ENCODE measurements at regions not wholly inside any gene's neighbourhood (a gene's known extent, or its start where the extent isn't known, plus 50 kb on each side); places are given as distances from the start of the nearest gene placed in this dataset.

GRCh38 chr15:93645594-93645993, 556.6 kb upstream of the RGMA start:
- no CpG with 5 or more reads among the region's 6 CpGs for WGBS (ENCODE audit: extremely low coverage, insufficient coverage, insufficient read length)
- Histone ChIP-seq H3K18ac (ENCODE audit: low read length) (no peak overlapping the region), H3K23ac (ENCODE audit: low read length) (no peak overlapping the region), H3K4me2 (ENCODE audit: low read length) (no peak overlapping the region), H3K27ac (ENCODE audit: low read depth, low read length) (no peak overlapping the region), H3K79me2 (ENCODE audit: control insufficient read depth, insufficient read depth, low read length, poor library complexity) (no peaks in the 10 kb centered on the region), H4K8ac (ENCODE audit: low read depth, low read length) (no peak overlapping the region), H4K12ac (ENCODE audit: low read depth, low read length) (no peak overlapping the region), H2BK120ac (ENCODE audit: insufficient read depth, low read length, poor library complexity) (no peak overlapping the region), H2BK12ac (ENCODE audit: low read length) (no peak overlapping the region), H2BK5ac (ENCODE audit: low read depth, low read length, poor library complexity) (no peak overlapping the region), H3K9ac (ENCODE audit: low read length) (no peak overlapping the region), H4K91ac (ENCODE audit: low read depth, low read length) (no peak overlapping the region), H3K4ac (ENCODE audit: low read depth, low read length) (no peak overlapping the region), H3K79me1 (ENCODE audit: low read length) (no peaks in the 10 kb centered on the region), H3K9me3 (ENCODE audit: insufficient read depth, low read depth, low read length) (no peaks in the 10 kb centered on the region), H2AK5ac (ENCODE audit: low read length) (no peak overlapping the region), H3K36me3 (ENCODE audit: control insufficient read depth in 1 of 2, insufficient read depth in 2 of 2, low read length in 2 of 2) (no peaks in the 10 kb centered on the region), H3K14ac (ENCODE audit: low read length) (no peak overlapping the region), H3K27me3 (ENCODE audit: insufficient read depth, low read length) (no peaks in the 10 kb centered on the region), H3K4me3 (ENCODE audit: low read depth, low read length) (no peak overlapping the region), H3K4me1 (ENCODE audit: control insufficient read depth in 1 of 2, insufficient read depth in 2 of 2, low read length in 2 of 2) (no peaks in the 10 kb centered on the region), H2AFZ (ENCODE audit: insufficient read depth, low read length, poor library complexity) (no peak overlapping the region)
- no peak for DNase-seq

GRCh38 chr15:93644595-93644994, 555.6 kb upstream of the RGMA start:
- Histone ChIP-seq H4K91ac (ENCODE audit: low read depth, low read length) (no peak overlapping the region), H3K23ac (ENCODE audit: low read length) (no peak overlapping the region), H3K4ac (ENCODE audit: low read depth, low read length) (no peak overlapping the region), H2AK5ac (ENCODE audit: low read length) (no peak overlapping the region), H3K4me3 (ENCODE audit: low read depth, low read length) (no peak overlapping the region), H3K36me3 (ENCODE audit: control insufficient read depth in 1 of 2, insufficient read depth in 2 of 2, low read length in 2 of 2) (no peaks in the 10 kb centered on the region), H3K79me2 (ENCODE audit: control insufficient read depth, insufficient read depth, low read length, poor library complexity) (no peaks in the 10 kb centered on the region), H3K4me1 (ENCODE audit: control insufficient read depth in 1 of 2, insufficient read depth in 2 of 2, low read length in 2 of 2) (no peaks in the 10 kb centered on the region), H3K18ac (ENCODE audit: low read length) (no peak overlapping the region), H2BK5ac (ENCODE audit: low read depth, low read length, poor library complexity) (no peak overlapping the region), H3K27ac (ENCODE audit: low read depth, low read length) (no peak overlapping the region), H3K9ac (ENCODE audit: low read length) (no peak overlapping the region), H4K8ac (ENCODE audit: low read depth, low read length) (no peak overlapping the region), H2BK12ac (ENCODE audit: low read length) (no peak overlapping the region), H4K12ac (ENCODE audit: low read depth, low read length) (no peak overlapping the region), H3K79me1 (ENCODE audit: low read length) (no peaks in the 10 kb centered on the region), H3K4me2 (ENCODE audit: low read length) (no peak overlapping the region), H2AFZ (ENCODE audit: insufficient read depth, low read length, poor library complexity) (no peak overlapping the region), H3K27me3 (ENCODE audit: insufficient read depth, low read length) (no peaks in the 10 kb centered on the region), H3K14ac (ENCODE audit: low read length) (no peak overlapping the region), H2BK120ac (ENCODE audit: insufficient read depth, low read length, poor library complexity) (no peak overlapping the region), H3K9me3 (ENCODE audit: insufficient read depth, low read depth, low read length) (no peaks in the 10 kb centered on the region)
- DNase-seq, result no peak

GRCh38 chr15:93640411-93640962, 551.5 kb upstream of the RGMA start:
- H4K91ac ChIP-seq (ENCODE audit: low read depth, low read length), result no peak overlapping the region
- no peaks in the 10 kb centered on the region for H3K27me3 ChIP-seq (ENCODE audit: insufficient read depth, low read length)
- no peak overlapping the region for H3K4ac ChIP-seq (ENCODE audit: low read depth, low read length)
- no peak overlapping the region for H3K9ac ChIP-seq (ENCODE audit: low read length)
- H3K27ac ChIP-seq (ENCODE audit: low read depth, low read length), result no peak overlapping the region
- no CpG with 5 or more reads among the region's 4 CpGs for WGBS (ENCODE audit: extremely low coverage, insufficient coverage, insufficient read length)
- H3K14ac ChIP-seq (ENCODE audit: low read length), result no peak overlapping the region
- no peak for DNase-seq
- no peaks in the 10 kb centered on the region for H3K4me1 ChIP-seq (ENCODE audit: control insufficient read depth in 1 of 2, insufficient read depth in 2 of 2, low read length in 2 of 2)
- no peak overlapping the region for H2BK5ac ChIP-seq (ENCODE audit: low read depth, low read length, poor library complexity)
- no peak overlapping the region for H3K18ac ChIP-seq (ENCODE audit: low read length)
- H3K23ac ChIP-seq (ENCODE audit: low read length), result no peak overlapping the region
- no peak overlapping the region for H2AFZ ChIP-seq (ENCODE audit: insufficient read depth, low read length, poor library complexity)
- H3K79me1 ChIP-seq (ENCODE audit: low read length), result no peaks in the 10 kb centered on the region
- no peaks in the 10 kb centered on the region for H3K9me3 ChIP-seq (ENCODE audit: insufficient read depth, low read depth, low read length)
- H4K8ac ChIP-seq (ENCODE audit: low read depth, low read length), result no peak overlapping the region
- no peaks in the 10 kb centered on the region for H3K36me3 ChIP-seq (ENCODE audit: control insufficient read depth in 1 of 2, insufficient read depth in 2 of 2, low read length in 2 of 2)
- no peak overlapping the region for H3K4me2 ChIP-seq (ENCODE audit: low read length)
- H4K12ac ChIP-seq (ENCODE audit: low read depth, low read length), result no peak overlapping the region
- H2BK12ac ChIP-seq (ENCODE audit: low read length), result no peak overlapping the region
- H3K4me3 ChIP-seq (ENCODE audit: low read depth, low read length), result no peak overlapping the region
- H3K79me2 ChIP-seq (ENCODE audit: control insufficient read depth, insufficient read depth, low read length, poor library complexity), result no peaks in the 10 kb centered on the region
- H2AK5ac ChIP-seq (ENCODE audit: low read length), result no peak overlapping the region
- no peak overlapping the region for H2BK120ac ChIP-seq (ENCODE audit: insufficient read depth, low read length, poor library complexity)

GRCh38 chr15:93631958-93632618, 543.1 kb upstream of the RGMA start:
- no peak overlapping the region for H3K27ac ChIP-seq (ENCODE audit: low read depth, low read length)
- no peaks in the 10 kb centered on the region for H3K79me2 ChIP-seq (ENCODE audit: control insufficient read depth, insufficient read depth, low read length, poor library complexity)
- no peaks in the 10 kb centered on the region for H3K36me3 ChIP-seq (ENCODE audit: control insufficient read depth in 1 of 2, insufficient read depth in 2 of 2, low read length in 2 of 2)
- H2BK5ac ChIP-seq (ENCODE audit: low read depth, low read length, poor library complexity), result no peak overlapping the region
- H4K91ac ChIP-seq (ENCODE audit: low read depth, low read length), result no peak overlapping the region
- H3K9ac ChIP-seq (ENCODE audit: low read length), result no peak overlapping the region
- no peak overlapping the region for H3K4me2 ChIP-seq (ENCODE audit: low read length)
- H3K18ac ChIP-seq (ENCODE audit: low read length), result no peak overlapping the region
- no peak overlapping the region for H3K4ac ChIP-seq (ENCODE audit: low read depth, low read length)
- H3K27me3 ChIP-seq (ENCODE audit: insufficient read depth, low read length), result no peaks in the 10 kb centered on the region
- WGBS (ENCODE audit: extremely low coverage, insufficient coverage, insufficient read length), result no CpG with 5 or more reads among the region's 9 CpGs
- DNase-seq, result no peak
- no peak overlapping the region for H4K8ac ChIP-seq (ENCODE audit: low read depth, low read length)
- no peak overlapping the region for H2AFZ ChIP-seq (ENCODE audit: insufficient read depth, low read length, poor library complexity)
- no peaks in the 10 kb centered on the region for H3K4me1 ChIP-seq (ENCODE audit: control insufficient read depth in 1 of 2, insufficient read depth in 2 of 2, low read length in 2 of 2)
- no peak overlapping the region for H4K12ac ChIP-seq (ENCODE audit: low read depth, low read length)
- H2AK5ac ChIP-seq (ENCODE audit: low read length), result no peak overlapping the region
- peak overlapping the region; percentile 23 for H3K4me3 ChIP-seq (ENCODE audit: low read depth, low read length)
- H3K14ac ChIP-seq (ENCODE audit: low read length), result no peak overlapping the region
- H3K23ac ChIP-seq (ENCODE audit: low read length), result no peak overlapping the region
- H2BK120ac ChIP-seq (ENCODE audit: insufficient read depth, low read length, poor library complexity), result no peak overlapping the region
- H3K79me1 ChIP-seq (ENCODE audit: low read length), result no peaks in the 10 kb centered on the region
- H3K9me3 ChIP-seq (ENCODE audit: insufficient read depth, low read depth, low read length), result no peaks in the 10 kb centered on the region
- H2BK12ac ChIP-seq (ENCODE audit: low read length), result no peak overlapping the region

Measured in trophoblast cell (in vitro differentiated cells and primary cell).